Gastrocnemius medialis (tissue), 4 donors: ENCODE measurements at regions not wholly inside any gene's neighbourhood (a gene's known extent, or its start where the extent isn't known, plus 50 kb on each side); places are given as distances from the start of the nearest gene placed in this dataset.
"Not testable (repeated sequence)": the region's sequence is repeated elsewhere in the genome, so short reads cannot be mapped to it uniquely, and the experiment has no call there.

Experiments
- ATAC-seq, 2 donors: fragments of 150-250 bp; one replicate each; pipeline ENCODE4 v1.9.1; 2016
- DNase-seq, 2 donors: peaks; one replicate each; pipeline ENCODE4 v3.0.0-alpha.2; 2019
- H3K27ac ChIP-seq, 4 donors: fragments of 200-600 bp; sonication (generic); 1 replicate in 1 of 4; 2 replicates in 3 of 4; pipeline ENCODE4 v1.5.1; 2016 to 2018; ENCODE audit warnings: mild to moderate bottlenecking in 2 of 4, moderate library complexity in 1 of 4
- H3K27me3 ChIP-seq, 3 donors: fragments of 200-600 bp; sonication (generic) in 2 of 3; 1 replicate in 1 of 3; 2 replicates in 2 of 3; pipeline versions ENCODE4 v1.5.1 to v1.6.0; 2016 to 2019; ENCODE audit warnings: mild to moderate bottlenecking in 1 of 3, moderate library complexity in 1 of 3
- H3K36me3 ChIP-seq, 2 donors: fragments of 200-600 bp; sonication (generic) in 1 of 2; one replicate each; pipeline ENCODE4 v1.5.1; 2017 to 2018
- H3K4me1 ChIP-seq, 2 donors: fragments of 200-600 bp; sonication (generic) in 1 of 2; one replicate each; pipeline ENCODE4 v1.5.1; 2016 to 2017; ENCODE audit warnings: mild to moderate bottlenecking in 2 of 2
- H3K4me3 ChIP-seq, 4 donors: fragments of 200-600 bp; sonication (generic) in 3 of 4; 1 replicate in 1 of 4; 2 replicates in 3 of 4; pipeline ENCODE4 v1.5.1; 2016 to 2019; ENCODE audit warnings: mild to moderate bottlenecking in 2 of 4
- H3K9me3 ChIP-seq, 3 donors: fragments of 200-600 bp; sonication (generic) in 2 of 3; 1 replicate in 1 of 3; 2 replicates in 2 of 3; pipeline ENCODE4 v1.5.1; 2016 to 2019
- CTCF ChIP-seq, 5 experiments: fragments of 450-650 bp in 3 of 5; fragments of 200-600 bp in 2 of 5; sonication (generic) in 2 of 5; IDR thresholded peaks in 4 of 5; conservative IDR thresholded peaks in 1 of 5; 1 replicate in 4 of 5; 2 replicates in 1 of 5; pipeline ENCODE4 v1.5.1; 2016 to 2019; ENCODE audit warnings: antibody characterized with exemption in 5 of 5, mild to moderate bottlenecking in 3 of 5, moderate library complexity in 3 of 5
- POLR2A ChIP-seq, 2 donors: fragments of 450-650 bp; IDR thresholded peaks; one replicate each; pipeline ENCODE4 v1.6.1; 2017; ENCODE audit warnings: antibody characterized with exemption in 2 of 2, mild to moderate bottlenecking in 2 of 2, moderate library complexity in 2 of 2
- in situ Hi-C, 4 donors: fragments of 200-750 bp; cut with MboI; loops; one replicate each; pipeline versions ENCODE4 v1.15.0 to v1.8.0; 2017; ENCODE audit warnings: low sequenced_read_pairs in 4 of 4
- intact Hi-C: fragments of 100-400 bp; cut with DNase I; formaldehyde crosslinking; loops from one replicate; pipeline ENCODE4 v1.15.1; 2023; ENCODE audit warnings: low total_unique reads

GRCh38 chr6:114941078-114941477 lies 598.3 kb upstream of the HS3ST5 start:
- Histone ChIP-seq H3K9me3 (no peaks in the 10 kb centered on the region), H3K36me3 (no peaks in the 10 kb centered on the region), H3K27ac (no peak overlapping the region), H3K27me3 (no peaks in the 10 kb centered on the region), H3K4me3 (no peak overlapping the region), H3K4me1 (no peaks in the 10 kb centered on the region)
- TF ChIP-seq POLR2A (IDR thresholded peaks at IDR 0.05) = no peak
- no peak for TF ChIP-seq CTCF (IDR thresholded peaks at IDR 0.05 in 4 of 5, conservative IDR thresholded peaks at IDR 0.05 in 1 of 5)
- DNase-seq (no peak), ATAC-seq (no peak)
- in situ Hi-C loops = no loop called here
- intact Hi-C loops = no loop called here

DNA sequence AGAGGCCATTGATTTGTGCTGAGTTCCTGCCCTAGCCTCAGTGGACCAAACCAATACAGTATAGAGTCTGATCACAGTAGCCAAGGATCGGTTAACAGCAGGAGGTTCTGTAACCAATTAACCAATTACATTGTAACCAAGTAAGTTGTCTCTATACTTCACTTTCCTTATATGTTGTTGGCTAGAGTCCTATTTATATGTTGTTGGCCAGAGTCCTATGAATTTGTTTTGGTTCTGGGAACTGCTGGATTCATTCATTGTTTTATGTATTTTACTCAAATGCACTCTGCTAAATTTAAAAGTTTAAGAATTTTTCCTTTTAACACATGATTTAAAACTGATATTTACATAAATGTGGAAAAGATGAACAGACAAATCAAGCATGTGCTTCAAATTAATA lies 597.4 kb upstream of the HS3ST5 start:
- intact Hi-C loops (no loop called here), in situ Hi-C loops (no loop called here)
- TF ChIP-seq POLR2A (IDR thresholded peaks at IDR 0.05) = no peak
- Histone ChIP-seq H3K27ac (no peak overlapping the region), H3K9me3 (no peaks in the 10 kb centered on the region), H3K4me3 (no peak overlapping the region), H3K4me1 (no peaks in the 10 kb centered on the region), H3K27me3 (no peaks in the 10 kb centered on the region), H3K36me3 (no peaks in the 10 kb centered on the region)
- DNase-seq (no peak), ATAC-seq (no peak)

DNA sequence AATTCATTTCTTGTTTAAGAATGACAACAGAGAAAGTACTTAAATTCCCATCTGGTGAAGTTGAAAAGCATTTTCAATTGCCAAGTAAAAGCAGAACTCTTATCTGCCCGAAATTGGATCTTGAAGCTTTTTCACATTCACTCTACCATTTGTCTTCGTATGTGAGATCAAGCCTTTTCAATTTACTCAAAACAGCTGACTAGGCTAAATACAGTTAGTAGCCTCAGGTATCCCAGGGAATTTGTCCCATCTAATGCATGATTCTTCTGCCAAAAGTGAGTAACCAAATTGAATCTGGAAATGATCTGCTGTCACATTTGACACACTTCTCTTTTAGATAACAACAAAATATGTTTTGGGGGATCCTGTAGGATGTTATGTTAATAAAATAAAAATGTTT lies 596.8 kb upstream of the HS3ST5 start:
- no peaks in the 10 kb centered on the region for H3K27me3 ChIP-seq
- no peaks in the 10 kb centered on the region for H3K9me3 ChIP-seq
- intact Hi-C loops = no loop called here
- no peak overlapping the region for H3K27ac ChIP-seq
- DNase-seq (no peak), ATAC-seq (no peak)
- no peaks in the 10 kb centered on the region for H3K36me3 ChIP-seq
- H3K4me3 ChIP-seq = no peak overlapping the region
- in situ Hi-C loops = no loop called here
- TF ChIP-seq POLR2A (IDR thresholded peaks at IDR 0.05) (no peak), CTCF (IDR thresholded peaks at IDR 0.05 in 4 of 5, conservative IDR thresholded peaks at IDR 0.05 in 1 of 5) (no peak)
- H3K4me1 ChIP-seq = no peaks in the 10 kb centered on the region

DNA sequence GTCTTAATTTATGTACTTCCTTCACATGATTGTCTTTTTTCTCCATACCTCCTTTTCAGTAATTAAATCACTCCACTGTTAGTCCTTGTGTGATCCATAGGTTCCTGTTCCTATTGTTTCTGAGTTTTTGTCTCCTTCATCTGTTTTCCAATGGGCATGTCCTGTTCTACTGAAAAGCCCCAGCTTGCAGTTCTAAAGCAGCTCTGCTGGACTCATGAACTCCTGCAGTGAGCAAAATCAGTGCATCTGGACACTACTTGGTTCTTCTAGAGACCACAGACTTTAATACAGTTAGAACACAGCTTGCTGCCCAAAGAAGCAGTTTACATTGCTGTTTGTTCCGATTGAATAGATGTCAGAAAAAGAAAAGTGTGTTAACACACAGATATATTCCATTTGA lies 593.3 kb upstream of the HS3ST5 start:
- in situ Hi-C loops = no loop called here
- DNase-seq = no peak
- ATAC-seq = no peak
- Histone ChIP-seq H3K4me3 (no peak overlapping the region), H3K27me3 (no peaks in the 10 kb centered on the region), H3K4me1 (no peaks in the 10 kb centered on the region), H3K36me3 (no peaks in the 10 kb centered on the region), H3K9me3 (no peaks in the 10 kb centered on the region), H3K27ac (no peak overlapping the region)
- intact Hi-C loops = no loop called here
- TF ChIP-seq POLR2A (IDR thresholded peaks at IDR 0.05) (no peak), CTCF (IDR thresholded peaks at IDR 0.05 in 4 of 5, conservative IDR thresholded peaks at IDR 0.05 in 1 of 5) (no peak)

GRCh38 chr6:114934079-114934478 lies 591.3 kb upstream of the HS3ST5 start:
- H3K36me3 ChIP-seq = no peaks in the 10 kb centered on the region
- H3K4me1 ChIP-seq = no peaks in the 10 kb centered on the region
- no peak for DNase-seq
- H3K9me3 ChIP-seq = no peaks in the 10 kb centered on the region
- ATAC-seq = no peak
- H3K27ac ChIP-seq = no peak overlapping the region
- no peak overlapping the region for H3K4me3 ChIP-seq
- in situ Hi-C loops = no loop called here
- no peak for TF ChIP-seq CTCF (IDR thresholded peaks at IDR 0.05 in 4 of 5, conservative IDR thresholded peaks at IDR 0.05 in 1 of 5)
- no peak for TF ChIP-seq POLR2A (IDR thresholded peaks at IDR 0.05)
- no peaks in the 10 kb centered on the region for H3K27me3 ChIP-seq
- intact Hi-C loops = no loop called here

DNA sequence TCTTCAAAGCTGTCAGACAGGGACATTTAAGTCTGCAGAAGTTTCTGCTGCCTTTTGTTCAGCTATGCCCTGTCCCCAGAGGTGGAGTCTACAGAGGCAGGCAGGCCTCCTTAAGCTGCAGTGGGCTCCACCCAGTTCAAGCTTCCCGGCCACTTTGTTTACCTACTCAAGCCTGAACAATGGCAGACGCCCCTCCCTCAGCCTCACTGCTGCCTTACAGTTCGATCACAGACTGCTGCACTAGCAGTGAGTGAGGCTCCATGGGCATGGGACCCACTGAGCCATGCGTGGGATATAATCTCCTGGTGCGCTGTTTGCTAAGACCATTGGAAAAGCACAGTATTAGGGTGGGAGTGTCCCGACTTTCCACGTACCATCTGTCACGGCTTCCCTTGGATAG lies 585.9 kb upstream of the HS3ST5 start:
- H3K36me3 ChIP-seq, H3K27me3 ChIP-seq, DNase-seq, intact Hi-C loops, H3K9me3 ChIP-seq, in situ Hi-C loops, H3K4me3 ChIP-seq, H3K27ac ChIP-seq, ATAC-seq, H3K4me1 ChIP-seq: not testable (repeated sequence)
